Midbrain (tissue), 1 donor: ENCODE measurements at regions not wholly inside any gene's neighbourhood (a gene's known extent, or its start where the extent isn't known, plus 50 kb on each side); places are given as distances from the start of the nearest gene placed in this dataset.
"Not testable (repeated sequence)": the region's sequence is repeated elsewhere in the genome, so short reads cannot be mapped to it uniquely, and the experiment has no call there.

Experiments used
- DNase-seq: peaks from one replicate; lab custom pipeline; 2025; lab: John Stamatoyannopoulos, UW

DNA sequence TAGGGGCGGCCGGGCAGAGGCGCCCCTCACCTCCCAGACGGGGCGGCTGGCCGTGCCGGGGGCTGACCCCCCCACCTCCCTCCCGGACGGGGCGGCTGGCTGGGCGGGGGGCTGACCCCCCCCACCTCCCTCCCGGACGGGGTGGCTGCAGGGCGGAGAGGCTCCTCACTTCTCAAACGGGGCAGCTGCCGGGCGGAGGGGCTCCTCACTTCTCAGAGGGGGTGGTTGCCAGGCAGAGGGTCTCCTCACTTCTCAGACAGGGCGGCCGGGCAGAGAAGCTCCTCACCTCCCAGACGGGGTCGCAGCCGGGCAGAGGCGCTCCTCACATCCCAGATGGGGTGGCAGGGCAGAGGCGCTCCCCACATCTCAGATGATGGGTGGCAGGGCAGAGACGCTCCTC is 836.8 kb downstream of the RAPGEF2 start:
- not testable (repeated sequence) for DNase-seq

DNA sequence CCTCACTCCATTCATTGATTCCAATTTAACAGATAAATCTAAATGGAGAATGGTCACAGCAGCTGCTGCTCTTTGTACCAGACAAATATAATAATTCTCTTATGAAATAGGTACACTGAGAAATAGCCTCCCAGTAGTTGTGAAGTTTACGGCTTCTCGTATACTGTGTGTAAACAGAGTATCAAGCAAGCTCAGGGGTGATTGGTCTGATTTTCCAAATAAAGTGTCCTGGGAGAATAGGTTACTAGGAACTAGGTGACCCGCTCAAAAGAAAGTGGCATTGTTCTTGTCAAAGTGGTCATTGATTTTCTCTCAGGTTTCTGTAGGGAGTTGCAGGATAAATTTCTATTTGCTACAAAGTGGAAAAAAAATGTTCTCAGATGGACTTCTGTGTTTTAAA is 838.2 kb downstream of the RAPGEF2 start:
- DNase-seq, result no peak

DNA sequence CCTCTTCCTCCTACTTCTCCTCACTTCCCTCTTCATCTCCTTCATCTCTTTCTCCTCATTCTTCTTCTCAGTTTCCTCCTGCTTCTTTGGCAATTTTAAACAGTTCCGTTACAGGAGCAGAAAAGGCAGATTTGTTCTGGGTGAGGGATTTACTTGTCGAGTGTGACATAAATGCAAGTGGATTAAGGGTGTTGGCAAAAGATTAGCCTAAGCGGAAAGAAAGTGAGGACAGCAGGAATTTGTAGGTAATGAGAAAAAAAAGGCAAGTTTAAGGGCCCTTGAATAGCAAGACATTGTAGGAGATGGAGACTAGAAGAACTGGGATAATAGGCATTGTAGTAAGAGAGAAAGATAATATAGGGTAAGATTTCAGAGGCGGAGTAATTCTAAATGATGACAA is 841.6 kb downstream of the RAPGEF2 start:
- DNase-seq, result no peak

DNA sequence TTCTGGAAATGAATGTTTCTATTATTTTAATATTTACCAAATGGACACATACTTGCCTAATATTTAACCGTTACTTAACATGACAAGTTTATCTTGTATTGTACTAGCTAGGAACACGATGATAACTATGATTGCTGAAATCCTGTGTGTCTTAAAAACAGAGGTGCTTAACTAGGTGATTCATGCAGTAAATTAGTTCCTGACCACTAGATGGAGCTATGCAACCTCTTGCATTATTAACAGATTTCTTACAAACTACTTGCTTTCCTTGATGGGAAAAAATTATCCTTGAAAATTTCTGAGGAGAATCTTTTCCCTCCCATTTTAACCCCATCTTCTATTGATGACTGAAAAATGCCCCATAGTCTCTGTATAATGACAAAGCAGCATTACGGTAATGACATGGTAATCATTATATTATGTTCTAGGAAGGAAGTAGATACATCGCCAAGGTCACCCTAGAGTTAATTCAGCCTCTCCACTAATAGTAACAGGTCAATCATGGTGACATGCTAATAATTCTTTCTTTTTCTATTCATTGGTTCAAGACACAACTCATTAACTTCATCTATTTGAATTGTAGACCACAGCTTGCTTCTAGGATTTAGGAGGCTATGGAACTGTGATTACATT is 844.2 kb downstream of the RAPGEF2 start:
- peak; percentile 60 for DNase-seq

DNA sequence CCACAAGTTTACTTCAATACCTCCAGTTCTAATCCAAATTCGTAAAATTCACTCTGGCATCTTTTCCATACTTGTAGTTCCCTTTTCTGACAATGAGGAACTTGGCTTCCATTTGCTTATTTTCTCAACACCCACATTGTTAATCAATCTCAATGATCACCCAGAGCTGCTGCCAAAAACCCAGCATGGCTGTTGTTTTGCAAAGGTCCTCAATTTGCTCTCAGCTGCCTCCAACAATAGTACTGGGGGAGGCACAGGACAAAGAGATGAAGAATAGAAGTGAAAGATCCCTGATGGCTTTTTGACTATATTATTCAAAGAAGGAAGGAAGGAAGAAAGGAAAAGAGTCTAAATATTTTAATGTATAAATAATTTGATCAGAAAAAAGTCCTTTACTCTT is 847.8 kb downstream of the RAPGEF2 start:
- no peak for DNase-seq

DNA sequence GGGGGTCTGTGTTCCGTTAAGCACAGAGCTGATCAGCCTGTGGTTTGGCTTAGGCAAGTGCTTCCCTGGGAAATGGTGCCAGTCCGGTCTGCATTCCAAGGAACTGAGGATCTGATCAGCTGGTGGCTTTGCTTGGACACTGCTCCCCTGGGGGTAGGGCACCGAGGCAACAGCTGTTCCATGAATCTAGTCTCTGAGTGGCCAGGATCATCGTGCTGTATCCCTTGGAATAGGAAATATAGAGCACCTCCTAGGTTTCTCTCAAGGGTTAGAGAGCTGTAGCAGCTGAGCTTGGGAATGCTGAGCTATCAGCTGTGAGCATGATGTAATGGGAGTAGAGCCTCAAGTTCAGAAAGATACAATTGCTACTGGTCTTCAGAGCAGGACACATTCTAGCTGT is 863.9 kb downstream of the RAPGEF2 start:
- no peak for DNase-seq

DNA sequence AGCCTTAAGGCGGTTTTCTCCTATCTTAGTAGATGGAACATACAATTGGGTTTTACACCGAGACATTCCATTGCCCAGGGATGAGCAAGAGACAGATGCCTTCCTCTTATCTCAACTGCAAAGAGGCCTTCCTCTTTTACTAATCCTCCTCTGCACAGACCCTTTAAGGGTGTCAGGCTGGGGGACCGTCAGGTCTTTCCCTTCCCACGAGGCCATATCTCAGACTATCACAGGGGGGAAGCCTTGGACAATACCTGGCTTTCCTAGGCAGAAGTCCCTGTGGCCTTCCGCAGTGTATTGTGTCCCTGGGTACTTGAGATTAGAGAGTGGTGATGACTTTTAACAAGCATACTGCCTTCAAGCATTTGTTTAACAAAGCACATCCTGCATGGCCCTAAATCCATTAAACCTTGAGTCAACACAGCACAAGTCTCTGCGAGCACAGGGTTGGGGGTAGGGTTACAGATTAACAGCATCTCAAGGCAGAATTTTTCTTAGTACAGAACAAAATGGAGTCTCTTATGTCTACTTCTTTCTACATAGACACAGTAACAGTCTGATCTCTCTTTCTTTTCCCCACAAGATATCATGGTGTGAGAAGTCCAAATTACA is 874.1 kb downstream of the RAPGEF2 start:
- not testable (repeated sequence) for DNase-seq

DNA sequence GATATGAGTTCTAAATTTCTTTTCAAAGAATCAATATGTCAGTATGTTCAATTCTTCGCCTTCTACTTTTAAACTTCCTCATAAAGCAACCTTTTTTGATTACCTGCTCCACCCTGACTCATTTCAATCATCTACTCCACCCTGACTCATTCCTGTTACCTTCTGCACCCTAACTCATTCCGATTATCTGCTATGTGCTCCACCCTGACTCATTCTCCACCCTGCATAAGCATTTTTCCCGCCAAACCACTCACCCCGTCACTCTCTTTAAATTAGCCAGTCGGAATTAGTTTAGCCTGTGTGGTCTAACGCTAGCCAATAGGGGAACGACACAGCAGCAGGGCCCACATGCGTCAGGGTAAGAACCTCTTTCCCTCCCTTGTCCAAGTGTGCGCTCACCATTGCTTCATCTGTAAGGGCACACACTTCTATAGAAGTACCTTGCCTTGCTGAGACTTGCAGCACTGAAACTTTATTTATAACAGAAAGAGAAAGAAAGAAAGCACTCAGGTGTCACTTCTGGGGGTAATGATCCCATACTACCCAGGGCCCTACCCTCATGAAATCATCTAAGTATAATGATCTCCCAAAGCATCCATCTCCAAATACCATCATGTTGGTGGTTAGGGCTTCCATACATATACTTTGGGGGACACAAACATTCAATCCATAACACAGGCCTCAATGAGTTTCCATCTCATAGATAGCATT is 875.2 kb downstream of the RAPGEF2 start:
- no peak for DNase-seq

DNA sequence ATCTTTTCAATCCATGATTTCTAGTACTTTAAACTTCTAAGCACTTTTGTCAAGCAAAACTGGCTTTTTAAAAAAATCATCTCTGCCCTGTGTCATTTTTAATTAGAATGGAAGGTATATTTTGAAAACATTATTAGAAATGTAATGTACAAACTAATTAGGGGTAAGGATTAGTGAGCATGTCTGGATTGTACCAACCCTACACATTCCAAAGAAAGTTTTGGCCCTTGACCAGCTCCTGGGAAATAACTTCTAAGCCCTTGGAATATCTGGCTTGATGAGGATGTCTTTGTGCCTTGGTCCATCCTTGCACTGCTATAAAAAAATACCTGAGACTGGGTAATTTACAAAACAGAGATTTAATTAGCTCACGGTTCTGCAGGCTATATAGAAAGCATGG is 876.5 kb downstream of the RAPGEF2 start:
- no peak for DNase-seq

DNA sequence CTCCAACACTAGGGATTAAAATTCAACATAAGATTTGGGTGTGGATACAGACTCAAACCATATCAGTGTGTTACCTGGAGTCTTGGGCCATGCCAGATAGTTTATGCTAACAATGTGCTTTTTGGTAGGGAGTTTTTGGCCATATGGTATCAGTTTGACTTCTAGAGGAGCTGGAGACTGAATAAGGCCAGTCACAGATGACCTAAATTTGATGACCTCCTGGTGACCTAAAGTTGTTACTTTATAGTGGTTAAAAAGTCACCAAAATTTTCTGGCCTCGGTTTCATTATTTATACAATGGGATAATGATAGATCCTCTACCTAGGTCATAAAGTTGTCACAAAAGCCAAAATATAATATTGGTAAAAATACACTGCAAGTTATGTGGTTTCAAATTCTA is 877.1 kb downstream of the RAPGEF2 start:
- DNase-seq, result no peak

DNA sequence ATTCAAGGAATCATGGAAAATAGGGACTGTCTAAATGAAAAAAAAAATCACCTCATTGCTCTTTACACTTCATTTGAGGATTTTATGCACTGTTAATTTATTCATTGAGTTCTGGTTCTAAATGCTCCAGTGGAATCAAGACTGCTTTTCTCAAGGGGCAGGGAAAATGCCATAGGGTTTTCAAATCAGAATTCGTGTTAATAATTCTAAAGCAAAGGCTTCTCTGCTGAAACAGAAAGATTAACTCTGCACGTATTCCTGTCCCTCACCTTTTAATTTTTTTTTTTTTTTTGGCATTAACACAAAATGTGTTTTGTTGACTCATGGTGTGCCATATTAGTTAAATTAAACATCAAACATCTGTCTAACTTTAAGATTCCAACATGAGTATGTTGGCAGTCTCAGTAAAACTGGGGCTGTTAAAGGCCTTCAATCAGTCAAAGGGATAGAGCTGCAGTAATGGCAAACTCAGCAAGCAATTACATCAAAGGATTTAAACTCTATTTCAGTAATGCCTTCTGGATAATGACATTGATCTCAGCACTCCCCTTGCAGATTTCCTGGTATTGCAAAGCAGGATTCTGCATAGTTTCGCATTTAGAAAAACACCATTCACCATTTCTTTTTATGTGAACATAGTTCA is 878.1 kb downstream of the RAPGEF2 start:
- DNase-seq, result no peak

DNA sequence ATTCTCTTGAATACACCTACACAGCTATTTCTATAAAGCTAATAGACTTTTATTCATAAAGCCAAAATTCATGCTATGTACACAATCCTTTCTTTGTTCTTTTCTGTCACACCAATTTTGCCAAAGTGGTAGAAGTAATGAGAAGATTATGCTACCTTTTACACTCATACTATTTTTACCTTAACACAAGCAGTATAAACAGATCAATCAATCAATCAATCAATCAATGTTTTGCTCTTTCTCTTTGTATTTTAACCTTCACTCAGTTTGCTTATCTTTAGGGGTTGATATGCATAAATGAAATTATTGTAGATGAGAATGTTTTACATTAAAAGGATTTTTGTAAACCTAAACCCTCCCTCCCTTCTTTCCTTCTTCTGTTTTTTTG is 878.6 kb downstream of the RAPGEF2 start:
- no peak for DNase-seq

DNA sequence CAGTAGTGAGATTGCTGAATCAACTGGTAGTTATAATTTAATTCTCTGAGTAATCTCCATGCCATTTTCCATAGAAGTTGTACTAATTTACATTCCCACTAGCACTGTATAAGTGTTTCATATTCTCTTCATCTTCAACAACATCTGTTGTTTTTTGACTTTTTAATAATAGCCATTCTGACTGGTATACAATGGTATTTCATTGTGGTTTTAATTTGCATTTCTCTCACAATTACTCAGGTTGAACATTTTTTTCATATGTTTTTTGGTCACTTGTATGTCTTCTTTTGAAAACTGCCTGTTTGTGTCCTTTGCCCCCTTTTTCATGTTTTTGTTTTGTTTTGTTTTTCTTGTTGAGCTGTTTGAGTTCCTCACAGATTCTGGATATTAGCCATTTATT is 880.2 kb downstream of the RAPGEF2 start:
- no peak for DNase-seq

DNA sequence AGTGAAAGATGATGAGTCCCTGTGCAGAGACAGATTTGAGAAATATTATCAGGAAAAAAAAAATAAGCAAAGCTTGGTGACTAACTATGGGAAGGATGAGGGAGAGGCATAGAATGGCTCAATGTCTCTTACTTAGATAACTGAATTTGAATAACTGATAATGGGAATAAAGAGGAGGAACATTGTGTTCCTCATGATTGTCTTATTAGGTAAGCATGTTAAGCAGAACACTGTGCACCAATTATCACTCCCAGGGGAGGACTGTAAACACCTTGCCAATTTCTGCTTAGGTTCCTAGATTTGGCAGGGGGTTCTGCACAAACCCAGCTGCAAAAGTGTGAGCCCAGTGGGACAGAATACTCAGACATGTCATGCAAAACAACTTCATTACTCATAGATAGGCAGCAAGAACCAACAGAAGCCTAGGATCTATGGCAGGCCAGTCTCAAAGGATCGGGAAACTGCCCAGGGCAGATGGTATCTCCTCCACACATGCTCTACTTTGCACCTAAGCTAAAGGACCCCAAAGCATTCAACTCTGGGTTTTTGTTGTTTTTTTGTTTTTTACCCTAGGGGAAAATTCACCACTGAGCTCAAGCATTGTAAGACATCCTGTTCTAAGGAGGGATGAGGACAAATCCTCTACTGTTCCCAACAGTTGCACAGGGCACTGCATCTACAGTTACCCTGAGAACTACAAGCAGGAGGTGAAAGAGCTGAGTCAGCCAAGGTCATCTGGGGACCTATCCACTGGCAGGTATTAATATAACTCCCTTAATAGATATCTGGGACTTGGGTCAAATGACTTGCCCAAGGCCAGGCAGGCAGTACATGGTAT is 907.0 kb downstream of the RAPGEF2 start:
- no peak for DNase-seq

DNA sequence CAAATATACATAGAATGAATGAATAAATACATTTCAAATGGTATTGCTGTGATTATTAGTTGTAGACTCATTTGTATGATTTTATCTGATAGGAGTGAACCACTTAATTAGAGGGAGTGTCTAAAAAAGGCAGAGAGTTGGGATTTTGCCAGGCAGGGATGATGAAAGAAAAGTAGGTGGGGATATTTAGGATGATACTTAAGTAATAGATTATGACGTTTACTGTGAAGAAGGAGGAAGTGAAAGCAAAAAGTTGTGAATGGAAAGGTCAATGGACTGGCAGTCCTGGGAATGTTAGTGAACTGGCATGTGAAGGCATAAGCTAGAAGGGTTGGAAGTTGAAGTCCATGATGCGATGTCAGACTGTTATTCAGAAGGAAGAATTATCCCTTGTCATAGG is 917.1 kb downstream of the RAPGEF2 start:
- DNase-seq, result no peak

DNA sequence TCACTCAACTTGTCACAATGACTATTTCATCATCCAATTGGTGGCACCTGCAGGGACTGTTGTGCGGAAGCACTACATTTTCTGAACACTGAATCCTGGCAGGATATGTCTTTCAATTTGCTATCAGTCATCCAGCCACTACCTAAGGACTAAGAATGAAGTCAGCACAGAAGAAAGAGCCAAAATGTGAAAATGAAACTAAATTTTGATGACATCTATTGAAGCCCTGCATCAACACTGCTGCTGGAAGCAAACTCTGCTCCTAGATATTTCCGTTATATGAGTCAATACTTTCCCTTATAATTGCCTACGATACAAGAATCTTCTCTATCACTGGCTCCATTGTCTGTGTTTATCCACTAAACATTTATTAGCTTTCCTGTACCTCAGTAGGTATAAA is 917.9 kb downstream of the RAPGEF2 start:
- DNase-seq, result no peak

DNA sequence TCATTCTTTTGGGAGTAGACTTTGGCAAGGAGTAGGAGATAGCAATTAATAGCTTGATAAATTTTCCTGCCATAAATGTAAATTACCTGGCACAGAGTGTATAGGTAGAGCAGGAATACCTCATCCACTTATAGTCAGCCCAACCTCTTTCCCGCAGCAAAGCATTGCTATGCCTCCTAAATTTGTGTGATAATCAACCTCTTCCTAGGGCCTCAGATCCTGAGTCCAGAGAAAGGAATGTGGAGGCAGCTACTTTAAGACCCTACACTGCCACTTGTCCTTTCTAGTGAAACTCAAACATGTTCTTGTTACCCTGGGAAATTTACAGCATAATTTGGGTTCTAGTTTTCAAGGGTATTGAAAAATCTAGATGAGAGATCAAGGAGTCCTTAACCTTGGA is 919.0 kb downstream of the RAPGEF2 start:
- no peak for DNase-seq

DNA sequence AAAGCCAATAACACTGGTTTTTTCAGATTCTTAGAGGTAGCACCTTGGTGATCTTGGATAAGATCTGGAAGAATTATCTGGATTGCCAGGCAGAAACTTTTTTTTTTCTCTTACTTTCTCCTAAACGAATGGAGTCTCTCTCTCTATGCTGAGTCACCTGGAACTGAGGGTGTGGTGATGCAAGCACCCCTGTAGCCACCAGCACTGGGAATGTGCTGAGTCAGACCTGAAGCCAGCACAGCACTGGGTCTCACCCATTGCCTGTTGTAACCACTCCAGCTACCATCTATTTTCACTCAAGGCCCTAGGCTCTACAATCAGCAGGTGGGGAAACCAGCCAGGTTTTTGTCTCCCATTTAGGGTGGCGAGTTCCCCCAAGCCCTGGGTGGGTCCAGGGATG is 923.8 kb downstream of the RAPGEF2 start:
- no peak for DNase-seq

DNA sequence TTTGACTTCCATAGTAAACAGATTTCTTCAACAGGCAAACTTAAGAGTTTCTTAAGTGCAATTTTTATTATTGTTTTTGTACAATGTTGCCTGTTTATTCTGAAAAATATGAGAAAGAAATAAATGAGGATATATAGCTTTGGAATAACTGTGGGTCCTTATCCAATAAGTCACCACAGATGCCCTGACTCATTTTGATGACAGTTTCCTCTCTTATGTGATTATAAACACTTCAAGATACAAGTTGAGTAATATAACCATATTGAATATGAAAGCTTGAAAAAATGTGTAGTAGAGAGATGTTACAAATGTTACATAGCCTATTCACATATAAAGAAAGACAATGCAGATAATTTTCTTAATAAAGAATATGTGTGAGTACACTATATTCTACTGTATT is 931.6 kb downstream of the RAPGEF2 start:
- no peak for DNase-seq

DNA sequence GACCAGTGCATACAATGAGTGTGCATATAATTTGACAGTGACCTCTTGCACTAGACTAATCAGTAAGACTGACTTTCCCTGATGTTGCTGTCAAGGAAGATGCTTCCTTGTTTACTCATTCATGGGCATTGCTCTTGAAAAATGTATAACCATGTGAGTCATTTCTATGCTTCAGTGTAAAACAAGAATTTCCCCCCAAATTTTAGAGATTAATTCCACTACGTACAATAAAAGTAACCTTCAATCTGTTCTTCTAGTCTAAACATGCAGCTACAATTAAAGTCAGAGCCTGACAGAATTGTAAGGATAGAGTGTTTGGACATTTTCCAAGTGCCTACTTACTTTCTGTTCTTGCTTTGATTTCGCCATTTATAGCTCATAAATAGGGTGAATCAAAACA is 935.7 kb downstream of the RAPGEF2 start:
- DNase-seq, result no peak

DNA sequence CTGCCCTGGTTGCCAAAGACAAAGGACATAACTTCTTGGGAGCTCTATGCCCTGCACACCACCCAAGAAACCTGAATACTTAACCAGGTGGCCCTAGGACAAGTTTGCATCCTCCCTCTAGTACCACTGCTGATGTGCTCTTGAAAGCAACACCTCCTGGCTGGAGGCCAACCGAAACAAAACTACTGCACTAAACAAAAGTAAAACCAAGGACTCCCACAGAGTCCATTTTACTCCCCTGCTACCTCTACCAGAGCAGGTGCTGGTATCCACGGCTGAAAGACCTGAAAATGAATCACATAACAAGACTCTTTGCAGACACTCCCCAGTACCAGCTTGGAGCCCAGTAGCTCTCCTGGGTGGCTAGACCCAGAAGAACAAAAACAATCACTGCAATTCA is 941.8 kb downstream of the RAPGEF2 start:
- no peak for DNase-seq
